ENCODE measurements at regions not wholly inside any gene's neighbourhood (a gene's known extent, or its start where the extent isn't known, plus 50 kb on each side); places are given as distances from the start of the nearest gene placed in this dataset.

DNA sequence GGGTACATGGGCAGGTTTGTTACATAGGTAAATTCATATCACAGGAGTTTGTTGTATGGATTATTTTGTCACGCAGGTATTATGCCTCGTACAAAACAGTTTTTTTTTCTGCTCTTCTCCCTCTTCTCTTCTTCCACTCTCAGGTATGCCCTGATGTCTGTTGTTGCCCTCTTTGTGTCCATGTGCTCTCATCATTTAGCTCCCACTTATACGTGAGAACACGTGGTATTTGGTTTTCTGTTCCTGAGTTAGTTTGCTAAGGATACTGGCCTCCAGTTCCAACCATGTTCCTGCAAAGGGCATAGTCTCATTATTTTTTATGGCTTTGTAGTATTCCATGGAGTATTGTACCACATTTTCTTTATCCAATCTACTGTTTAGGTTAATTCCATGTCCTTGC is 65.7 kb downstream of the UNC5CL start:
- no peak overlapping the region for H3K4me3 ChIP-seq (ENCODE audit: low read depth, low read length)
- no peak for DNase-seq (ENCODE audit: low read depth)

- DNase-seq (ENCODE audit: low read depth): no peak
- no peak overlapping the region for H3K4me3 ChIP-seq (ENCODE audit: low read depth, low read length)
Observed at GRCh38 chr6:40972814-40973213, 66.2 kb downstream of the UNC5CL start.

DNA sequence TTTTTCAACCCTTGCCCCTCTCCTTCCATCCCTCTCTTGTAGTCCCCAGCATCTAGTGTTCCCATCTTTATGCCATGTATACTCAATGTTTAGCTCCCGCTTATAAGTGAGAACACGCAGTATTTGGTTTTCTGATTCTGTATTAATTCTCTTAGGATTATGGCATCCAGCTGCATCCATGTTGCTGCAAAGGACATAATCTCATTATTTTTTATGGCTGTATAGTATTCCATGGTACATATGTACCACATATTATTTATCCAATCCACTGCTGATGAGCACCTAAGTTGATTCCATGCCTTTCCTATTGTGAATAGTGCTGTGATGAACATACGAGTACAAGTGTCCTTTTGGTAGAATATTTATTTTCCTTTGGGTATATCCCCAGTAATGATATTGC is 66.8 kb downstream of the UNC5CL start:
- DNase-seq (ENCODE audit: low read depth): no peak
- H3K4me3 ChIP-seq (ENCODE audit: low read depth, low read length): no peak overlapping the region

DNA sequence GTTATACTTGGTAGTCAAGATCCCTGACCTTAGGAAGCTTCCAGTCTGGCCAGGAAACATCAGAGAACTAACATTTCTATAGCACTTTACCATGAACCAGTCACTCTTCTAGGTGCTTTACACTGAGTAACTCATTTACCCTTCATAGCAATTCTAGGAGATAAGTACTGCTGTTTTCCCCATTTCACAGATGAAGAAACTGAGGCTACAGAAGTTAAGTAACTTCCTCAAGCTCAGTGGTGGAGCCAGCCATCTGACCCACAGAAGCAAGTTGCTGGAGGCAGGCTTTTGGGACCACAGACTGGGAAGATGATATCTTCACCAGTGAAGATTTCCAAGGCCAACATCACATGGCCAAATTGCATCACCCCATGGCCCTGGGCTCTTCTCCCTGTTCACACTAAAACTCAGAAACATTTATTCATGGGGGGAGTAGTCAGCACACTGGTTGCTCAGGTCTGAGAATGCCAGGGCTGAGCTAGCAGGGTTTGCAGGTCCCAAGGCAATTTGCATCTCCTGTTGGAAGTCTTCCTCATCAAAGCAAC is 70.3 kb downstream of the UNC5CL start:
- no peak for DNase-seq (ENCODE audit: low read depth)
- no peak overlapping the region for H3K4me3 ChIP-seq (ENCODE audit: low read depth, low read length)

- DNase-seq (ENCODE audit: low read depth): no peak
- H3K4me3 ChIP-seq (ENCODE audit: low read depth, low read length): no peak overlapping the region
Observed at GRCh38 chr6:40966860-40967259, 72.2 kb downstream of the UNC5CL start.

DNA sequence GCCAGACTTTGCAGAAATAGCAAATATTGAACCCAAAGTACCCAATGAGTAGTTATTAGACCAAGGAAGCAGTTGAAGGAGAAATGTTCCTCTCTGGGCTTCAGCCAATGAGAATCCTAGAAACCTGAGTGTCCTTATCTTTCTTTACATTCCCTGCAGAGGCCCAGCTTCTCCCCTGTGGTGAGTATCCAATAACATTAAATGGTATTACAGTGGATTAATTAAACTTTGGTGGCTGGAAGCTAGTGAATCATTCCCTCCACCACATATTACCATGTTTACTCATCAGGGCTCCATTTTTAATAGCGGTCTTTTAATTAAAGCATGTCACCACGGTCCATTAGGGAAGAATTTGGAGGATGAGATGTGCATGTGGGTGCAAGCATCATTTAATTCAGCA is 74.0 kb downstream of the UNC5CL start:
- no peak for DNase-seq (ENCODE audit: low read depth)

DNA sequence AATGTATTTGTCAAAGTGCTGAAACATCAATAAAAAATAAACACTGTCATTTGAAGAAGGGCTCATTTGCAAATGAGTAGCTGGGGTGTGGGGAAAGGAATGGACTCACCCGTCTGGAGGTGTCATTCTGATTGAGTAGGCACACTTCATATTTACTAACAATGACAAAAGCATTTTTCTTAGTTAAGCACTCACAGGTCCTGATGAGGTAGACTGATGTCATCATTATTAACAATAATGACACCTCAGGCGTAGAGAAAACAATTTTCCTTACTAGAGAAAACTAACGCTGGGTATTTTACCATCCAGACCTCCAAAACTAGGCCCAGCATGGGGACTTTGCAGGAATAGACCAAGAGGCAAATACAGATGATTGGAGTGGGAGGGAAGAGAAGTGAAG is 76.0 kb downstream of the UNC5CL start:
- no peak for DNase-seq (ENCODE audit: low read depth)
- H3K4me3 ChIP-seq (ENCODE audit: low read depth, low read length): no peak overlapping the region

More for the DNA sequence above, 74.0 kb downstream of the UNC5CL start:
- no peak overlapping the region for H3K4me3 ChIP-seq (ENCODE audit: low read depth, low read length)

- peak; percentile 68 for DNase-seq (ENCODE audit: low read depth)
- no peak overlapping the region for H3K4me3 ChIP-seq (ENCODE audit: low read depth, low read length)
Observed at GRCh38 chr6:40962241-40962640, 76.8 kb downstream of the UNC5CL start.

GRCh38 chr6:40961831-40962230 is 77.2 kb downstream of the UNC5CL start:
- no peak for DNase-seq (ENCODE audit: low read depth)

GRCh38 chr6:40960742-40961430 is 78.1 kb downstream of the UNC5CL start:
- no peak for DNase-seq (ENCODE audit: low read depth)
- H3K4me3 ChIP-seq (ENCODE audit: low read depth, low read length): no peak overlapping the region

More at GRCh38 chr6:40961831-40962230, 77.2 kb downstream of the UNC5CL start:
- H3K4me3 ChIP-seq (ENCODE audit: low read depth, low read length): no peak overlapping the region

DNA sequence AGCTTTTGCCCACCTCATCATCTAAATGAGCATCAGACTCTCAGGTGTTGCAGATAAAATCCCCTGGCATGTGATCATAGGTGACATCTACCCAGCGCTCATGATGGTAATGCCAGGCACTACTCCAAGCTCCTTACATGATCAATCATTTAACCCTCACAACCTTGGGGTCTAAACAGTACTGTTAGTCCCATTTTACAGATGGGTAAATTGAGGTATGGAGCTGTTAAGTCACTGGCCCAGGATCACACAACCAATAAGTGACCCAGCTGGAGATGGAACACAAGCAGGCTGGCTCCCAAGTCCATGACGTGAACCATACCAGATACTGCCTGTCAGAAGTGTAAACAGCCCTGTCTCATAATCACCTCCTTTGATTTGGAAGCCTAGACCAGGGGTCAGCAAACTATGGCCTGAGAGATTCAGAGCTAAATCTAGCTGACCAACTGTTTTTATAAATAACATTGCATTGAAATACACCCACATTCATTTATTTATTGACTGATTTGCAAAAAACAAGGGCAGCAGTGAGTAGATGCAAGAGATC is 79.2 kb downstream of the UNC5CL start:
- no peak overlapping the region for H3K4me3 ChIP-seq (ENCODE audit: low read depth, low read length)
- DNase-seq (ENCODE audit: low read depth): no peak

- no peak overlapping the region for H3K4me3 ChIP-seq (ENCODE audit: low read depth, low read length)
- no peak for DNase-seq (ENCODE audit: low read depth)
Observed at GRCh38 chr6:40958738-40959137, 80.3 kb downstream of the UNC5CL start.

DNA sequence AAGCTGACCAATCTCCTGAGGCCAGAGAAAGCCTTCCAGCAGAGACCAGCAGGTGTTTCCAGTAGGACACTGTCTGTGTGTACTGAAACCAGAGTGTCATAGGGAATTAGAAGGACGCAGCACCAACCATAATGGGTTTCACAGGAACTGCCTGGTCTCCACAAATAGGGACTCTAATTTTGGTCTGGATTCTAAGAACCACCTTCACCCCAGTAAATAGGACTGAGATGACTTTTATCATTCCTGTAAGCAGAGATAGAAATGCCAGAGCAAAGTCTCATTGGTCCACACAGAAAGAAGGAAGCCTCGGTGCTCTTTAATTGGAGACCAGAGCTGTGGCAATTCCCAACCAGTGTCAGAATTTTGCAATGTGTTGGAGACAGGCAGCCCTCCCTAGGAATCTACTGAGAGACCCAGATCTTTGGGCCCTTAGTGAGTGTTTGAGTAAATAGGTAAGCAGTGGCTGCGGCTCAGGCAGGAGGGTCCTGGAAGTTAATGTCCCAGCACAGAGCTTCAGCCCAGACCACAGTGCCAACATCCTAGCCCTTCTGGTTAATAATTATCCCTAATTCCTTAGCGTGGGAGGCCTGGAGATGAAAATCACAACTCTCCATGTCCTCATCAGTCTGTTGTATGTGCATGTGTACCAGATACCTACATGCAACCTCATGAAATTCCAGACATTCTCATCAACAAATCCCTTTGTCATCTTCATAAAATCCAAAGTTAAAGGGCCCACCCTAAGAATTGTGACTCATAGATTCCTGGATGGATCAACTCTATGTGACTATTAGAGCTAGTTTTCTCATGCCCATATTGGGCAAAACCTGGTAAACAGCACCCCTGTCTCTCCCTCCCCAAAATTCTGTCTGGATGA is 81.2 kb downstream of the UNC5CL start:
- no peak overlapping the region for H3K4me3 ChIP-seq (ENCODE audit: low read depth, low read length)
- DNase-seq (ENCODE audit: low read depth): no peak

DNA sequence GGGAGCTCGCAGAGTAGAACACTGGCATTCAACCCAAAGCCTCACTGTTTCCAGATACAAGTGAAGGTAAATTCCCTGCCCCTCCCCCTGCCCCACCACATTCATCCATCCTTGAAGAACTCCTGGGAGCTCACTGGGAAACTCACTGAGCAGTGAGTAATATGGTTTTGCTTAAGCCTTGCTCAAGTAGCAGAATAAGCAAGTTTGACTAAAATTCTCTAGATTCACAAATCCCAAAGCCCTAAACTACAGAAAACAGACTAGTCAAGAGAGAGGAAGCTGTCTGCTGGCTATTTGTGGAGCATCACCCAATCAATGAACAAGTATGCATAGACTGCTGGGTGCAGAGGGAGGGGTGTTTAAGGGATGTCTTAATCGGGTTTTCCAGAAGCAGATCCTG is 82.1 kb downstream of the UNC5CL start:
- H3K4me3 ChIP-seq (ENCODE audit: low read depth, low read length): no peak overlapping the region
- DNase-seq (ENCODE audit: low read depth): no peak

- no peak for DNase-seq (ENCODE audit: low read depth)
- H3K4me3 ChIP-seq (ENCODE audit: low read depth, low read length): no peak overlapping the region
Observed at GRCh38 chr6:40955178-40955545, 83.9 kb downstream of the UNC5CL start.

DNA sequence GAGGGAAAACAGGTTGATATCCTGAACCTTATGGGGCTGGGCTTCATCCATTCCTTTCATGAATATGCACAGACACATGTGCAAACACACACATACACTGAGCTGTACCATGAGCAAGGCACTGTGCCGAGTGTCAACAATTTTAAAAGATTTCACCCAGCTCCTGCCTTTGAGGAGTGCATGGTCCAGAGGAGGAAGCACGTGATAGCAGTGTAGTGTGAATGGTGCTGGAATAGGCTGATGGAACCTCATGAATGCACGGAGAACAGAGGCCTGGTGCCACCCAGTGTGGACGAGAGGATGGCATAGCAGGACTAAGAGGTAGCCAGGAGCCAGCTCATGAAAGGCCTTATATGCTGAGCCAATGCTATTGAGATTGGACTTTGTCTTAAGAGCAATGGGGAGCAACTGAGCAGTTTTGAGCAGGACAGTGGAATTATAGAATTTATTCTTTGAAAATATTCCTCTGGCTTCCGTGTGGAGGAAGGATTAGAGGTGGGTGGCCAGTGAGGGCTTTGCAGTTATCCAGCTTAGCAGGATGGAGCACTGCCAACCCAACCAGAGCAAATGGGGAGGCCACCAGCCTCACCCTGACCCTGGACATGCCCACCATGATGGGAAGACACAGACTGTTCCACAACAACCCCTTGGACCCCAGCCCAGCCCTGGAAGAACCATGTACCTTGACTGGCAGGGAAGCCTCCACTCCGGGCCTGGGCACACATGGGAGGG is 84.4 kb downstream of the UNC5CL start:
- DNase-seq (ENCODE audit: low read depth): no peak
- no peak overlapping the region for H3K4me3 ChIP-seq (ENCODE audit: low read depth, low read length)

DNA sequence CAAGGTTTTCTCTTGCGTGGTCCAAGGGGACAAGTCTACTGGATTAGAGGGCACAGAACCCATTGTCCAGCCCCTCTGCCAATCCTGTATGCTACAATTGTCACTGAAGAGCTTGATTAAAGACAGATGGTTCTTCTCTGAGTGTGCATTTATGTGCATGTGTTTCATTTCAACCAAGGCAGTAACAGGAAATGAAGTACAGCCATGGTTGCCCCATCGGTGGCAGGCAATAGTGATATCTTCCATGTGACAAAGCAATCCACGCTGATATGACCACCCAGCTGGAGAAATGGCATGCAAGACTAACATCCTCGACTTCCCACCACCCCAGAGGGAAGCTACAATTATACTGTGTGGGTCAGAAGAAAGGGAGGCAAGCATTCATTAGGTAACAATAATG is 85.5 kb downstream of the UNC5CL start:
- no peak for DNase-seq (ENCODE audit: low read depth)
- no peak overlapping the region for H3K4me3 ChIP-seq (ENCODE audit: low read depth, low read length)

DNA sequence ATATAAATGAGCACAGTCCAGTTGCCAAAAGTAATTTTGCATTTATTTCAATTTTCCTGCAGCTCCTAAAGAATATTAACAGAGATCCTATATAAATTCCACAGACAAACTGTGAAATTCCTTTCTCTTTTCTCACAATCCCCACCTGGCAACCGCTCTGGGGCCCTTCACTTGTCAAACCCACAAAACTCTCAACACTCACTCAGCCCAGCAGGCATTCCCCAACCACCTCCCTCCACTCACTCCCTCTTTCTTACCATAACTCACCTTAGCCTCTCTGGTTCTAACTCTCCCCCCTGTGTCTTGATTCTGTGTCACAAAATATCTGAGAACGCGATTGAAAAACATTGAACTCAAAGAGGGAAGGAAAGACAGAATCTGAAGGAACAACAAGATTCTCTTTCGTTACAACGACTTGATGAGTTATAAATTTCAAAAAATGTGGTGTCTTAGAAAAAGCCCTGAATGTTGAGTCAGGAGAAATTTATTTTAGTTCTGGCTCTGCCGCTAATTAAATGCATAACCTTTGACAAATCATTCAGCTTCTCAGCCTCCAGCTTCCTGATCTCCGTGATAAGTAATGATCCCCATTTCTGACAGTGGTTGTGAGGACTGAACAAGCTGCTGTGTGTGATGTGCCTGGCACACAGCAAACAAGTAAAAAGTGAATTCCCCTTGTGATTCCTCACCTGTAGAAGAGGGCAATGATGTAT is 87.9 kb downstream of the UNC5CL start:
- no peak for DNase-seq (ENCODE audit: low read depth)
- H3K4me3 ChIP-seq (ENCODE audit: low read depth, low read length): no peak overlapping the region

DNA sequence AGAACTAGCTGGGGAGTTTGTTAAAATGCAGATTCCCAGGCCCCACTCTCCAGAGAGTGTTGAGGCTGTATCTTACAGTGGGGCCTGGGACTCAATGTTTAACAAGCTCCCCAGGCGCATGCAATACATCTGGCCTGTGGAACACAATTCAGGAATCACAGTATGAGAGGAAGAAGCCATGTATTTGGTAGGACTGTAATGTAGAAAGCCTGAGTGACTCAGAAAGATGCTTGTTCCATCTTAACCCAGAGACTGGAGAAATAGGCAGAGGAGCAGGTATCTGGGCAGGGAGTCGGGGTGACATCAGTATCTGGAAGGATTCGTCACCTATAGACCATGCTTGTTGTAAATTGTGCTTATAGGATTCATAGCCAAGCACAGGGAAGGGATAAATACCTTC is 90.5 kb downstream of the UNC5CL start:
- H3K4me3 ChIP-seq (ENCODE audit: low read depth, low read length): no peak overlapping the region
- DNase-seq (ENCODE audit: low read depth): no peak

Data from skeletal muscle cell (primary cell).